CD4-positive, alpha-beta memory T cell (primary cell): ENCODE measurements at regions not wholly inside any gene's neighbourhood (a gene's known extent, or its start where the extent isn't known, plus 50 kb on each side); places are given as distances from the start of the nearest gene placed in this dataset.

Source experiments
- CTCF ChIA-PET: fragments of 350-600 bp; sonication (Branson Sonifier 250); formaldehyde crosslinking; loops from one replicate; lab custom pipeline; 2021; ENCODE audit warnings: inconsistent platforms; ENCODE audit not compliant: partially characterized antibody; lab: Charles Lee
- POLR2A ChIA-PET: fragments of 350-600 bp; sonication (Branson Sonifier 250); formaldehyde crosslinking; loops from one replicate; lab custom pipeline; 2021; ENCODE audit not compliant: partially characterized antibody; lab: Charles Lee
- DNase-seq, 5 donors: peaks; one replicate each; pipeline versions ENCODE4 v3.0.0 to v3.0.0-alpha.2; 2020 to 2022; ENCODE audit warnings: mixed read lengths in 1 of 5
- H3K27ac ChIP-seq: one replicate; pipeline ENCODE4 v1.7.0; 2013; ENCODE audit warnings: low read depth, low read length
- H3K27me3 ChIP-seq: 2 replicates; pipeline ENCODE4 v1.7.0; 2013; ENCODE audit warnings: mild to moderate bottlenecking, low read length, moderate library complexity; ENCODE audit not compliant: insufficient read depth
- H3K36me3 ChIP-seq: 2 replicates; pipeline ENCODE4 v1.7.0; 2013; ENCODE audit warnings: mild to moderate bottlenecking, low read length, moderate library complexity; ENCODE audit not compliant: insufficient read depth
- H3K4me1 ChIP-seq: 2 replicates; pipeline ENCODE4 v1.7.0; 2013; ENCODE audit warnings: mild to moderate bottlenecking, low read length, moderate library complexity; ENCODE audit not compliant: insufficient read depth
- H3K4me3 ChIP-seq, 2 donors: one replicate each; pipeline ENCODE4 v1.7.0; 2013; ENCODE audit warnings: low read length in 2 of 2, mild to moderate bottlenecking in 1 of 2
- H3K9me3 ChIP-seq, 2 donors: one replicate each; pipeline ENCODE4 v1.7.0; 2013; ENCODE audit warnings: low read length in 2 of 2, control low read depth in 1 of 2; ENCODE audit not compliant: control insufficient read depth in 1 of 2
- H3K27ac Mint-ChIP-seq, 7 donors: one replicate each; pipeline ENCODE4 v1.8.0; 2020 to 2021; ENCODE audit warnings: mixed read lengths in 7 of 7, mild to moderate bottlenecking in 6 of 7, inconsistent platforms in 3 of 7, moderate library complexity in 3 of 7
- H3K27me3 Mint-ChIP-seq, 2 donors: one replicate each; pipeline ENCODE4 v1.8.0; 2020 to 2021; ENCODE audit warnings: mixed read lengths in 2 of 2
- H3K36me3 Mint-ChIP-seq, 2 donors: one replicate each; pipeline ENCODE4 v1.8.0; 2020 to 2021; ENCODE audit warnings: mixed read lengths in 2 of 2, inconsistent platforms in 1 of 2, mild to moderate bottlenecking in 1 of 2
- H3K4me1 Mint-ChIP-seq, 4 donors: one replicate each; pipeline ENCODE4 v1.8.0; 2020 to 2021; ENCODE audit warnings: mixed read lengths in 4 of 4, mild to moderate bottlenecking in 1 of 4
- H3K4me3 Mint-ChIP-seq, 8 donors: one replicate each; pipeline ENCODE4 v1.8.0; 2020 to 2021; ENCODE audit warnings: mixed read lengths in 8 of 8, mild to moderate bottlenecking in 7 of 8, moderate library complexity in 6 of 8, inconsistent platforms in 3 of 8
- H3K9me3 Mint-ChIP-seq, 8 donors: one replicate each; pipeline ENCODE4 v1.8.0; 2020 to 2021; ENCODE audit warnings: mixed read lengths in 8 of 8, mild to moderate bottlenecking in 5 of 8, inconsistent platforms in 3 of 8, moderate library complexity in 1 of 8
- intact Hi-C: fragments of 100-400 bp; cut with micrococcal nuclease; formaldehyde crosslinking; loops from one replicate; pipeline ENCODE4 v1.15.1; 2023

- intact Hi-C loops = no loop called here
Measured at GRCh38 chr3:59280113-59280512, 230.3 kb upstream of the CFAP20DC start.

GRCh38 chr3:59277816-59278215 lies 228.0 kb upstream of the CFAP20DC start:
- Histone ChIP-seq H3K36me3 (no peaks in the 10 kb centered on the region), H3K27ac (no peak overlapping the region), H3K9me3 (no peaks in the 10 kb centered on the region), H3K4me1 (no peaks in the 10 kb centered on the region), H3K27me3 (no peaks in the 10 kb centered on the region), H3K4me3 (no peak overlapping the region)
- ChIA-PET POLR2A (no interaction called here), CTCF (no interaction called here)
- Mint-ChIP-seq H3K4me1 (no peaks in the 10 kb centered on the region), H3K27ac (no peak overlapping the region), H3K27me3 (no peaks in the 10 kb centered on the region), H3K9me3 (no peaks in the 10 kb centered on the region), H3K36me3 (no peaks in the 10 kb centered on the region), H3K4me3 (no peak overlapping the region)
- intact Hi-C loops = no loop called here
- no peak for DNase-seq

More at GRCh38 chr3:59280113-59280512, 230.3 kb upstream of the CFAP20DC start:
- no peaks in the 10 kb centered on the region for H3K27me3 ChIP-seq
- no peaks in the 10 kb centered on the region for H3K36me3 ChIP-seq
- CTCF ChIA-PET = no interaction called here
- no peaks in the 10 kb centered on the region for H3K9me3 ChIP-seq
- no peak overlapping the region for H3K4me3 ChIP-seq
- Mint-ChIP-seq H3K36me3 (no peaks in the 10 kb centered on the region), H3K27me3 (no peaks in the 10 kb centered on the region), H3K9me3 (no peaks in the 10 kb centered on the region), H3K27ac (no peak overlapping the region), H3K4me1 (no peaks in the 10 kb centered on the region), H3K4me3 (no peak overlapping the region)
- no peaks in the 10 kb centered on the region for H3K4me1 ChIP-seq
- H3K27ac ChIP-seq = no peak overlapping the region
- POLR2A ChIA-PET = no interaction called here
- DNase-seq = no peak

- Mint-ChIP-seq H3K36me3 (no peaks in the 10 kb centered on the region), H3K27me3 (no peaks in the 10 kb centered on the region), H3K9me3 (no peaks in the 10 kb centered on the region), H3K27ac (no peak overlapping the region), H3K4me3 (no peak overlapping the region), H3K4me1 (no peaks in the 10 kb centered on the region)
- Histone ChIP-seq H3K27me3 (no peaks in the 10 kb centered on the region), H3K4me3 (no peak overlapping the region), H3K4me1 (no peaks in the 10 kb centered on the region), H3K36me3 (no peaks in the 10 kb centered on the region), H3K9me3 (no peaks in the 10 kb centered on the region), H3K27ac (no peak overlapping the region)
- ChIA-PET POLR2A (no interaction called here), CTCF (no interaction called here)
- intact Hi-C loops = no loop called here
- DNase-seq = no peak
Measured at GRCh38 chr3:59277201-59277600, 227.4 kb upstream of the CFAP20DC start.

- no peaks in the 10 kb centered on the region for H3K27me3 ChIP-seq
- CTCF ChIA-PET = no interaction called here
- H3K36me3 ChIP-seq = no peaks in the 10 kb centered on the region
- H3K27me3 Mint-ChIP-seq = no peaks in the 10 kb centered on the region
- H3K36me3 Mint-ChIP-seq = no peaks in the 10 kb centered on the region
- no peaks in the 10 kb centered on the region for H3K4me1 ChIP-seq
- H3K9me3 ChIP-seq = no peaks in the 10 kb centered on the region
- H3K9me3 Mint-ChIP-seq = no peaks in the 10 kb centered on the region
- H3K4me3 Mint-ChIP-seq = no peak overlapping the region
- no peak overlapping the region for H3K4me3 ChIP-seq
- no peaks in the 10 kb centered on the region for H3K4me1 Mint-ChIP-seq
- H3K27ac ChIP-seq = no peak overlapping the region
- POLR2A ChIA-PET = no interaction called here
- no peak overlapping the region for H3K27ac Mint-ChIP-seq
- no peak for DNase-seq
- intact Hi-C loops = no loop called here
Measured at GRCh38 chr3:59273976-59274375, 224.2 kb upstream of the CFAP20DC start.

- Histone ChIP-seq H3K27me3 (no peaks in the 10 kb centered on the region), H3K4me3 (no peak overlapping the region), H3K36me3 (no peaks in the 10 kb centered on the region), H3K4me1 (no peaks in the 10 kb centered on the region), H3K27ac (no peak overlapping the region), H3K9me3 (no peaks in the 10 kb centered on the region)
- no peak overlapping the region for H3K27ac Mint-ChIP-seq
- H3K36me3 Mint-ChIP-seq = no peaks in the 10 kb centered on the region
- intact Hi-C loops = no loop called here
- CTCF ChIA-PET = no interaction called here
- POLR2A ChIA-PET = no interaction called here
- no peak for DNase-seq
- H3K27me3 Mint-ChIP-seq = no peaks in the 10 kb centered on the region
- no peaks in the 10 kb centered on the region for H3K9me3 Mint-ChIP-seq
- H3K4me3 Mint-ChIP-seq = no peak overlapping the region
- H3K4me1 Mint-ChIP-seq = no peaks in the 10 kb centered on the region
Measured at GRCh38 chr3:59271971-59272370, 222.1 kb upstream of the CFAP20DC start.

- no peak overlapping the region for H3K27ac ChIP-seq
- H3K4me3 ChIP-seq = no peak overlapping the region
- Mint-ChIP-seq H3K27me3 (no peaks in the 10 kb centered on the region), H3K9me3 (no peaks in the 10 kb centered on the region), H3K4me3 (no peak overlapping the region), H3K36me3 (no peaks in the 10 kb centered on the region), H3K4me1 (no peaks in the 10 kb centered on the region), H3K27ac (no peak overlapping the region)
- no peak for DNase-seq
- H3K9me3 ChIP-seq = no peaks in the 10 kb centered on the region
- ChIA-PET CTCF (no interaction called here), POLR2A (no interaction called here)
- no peaks in the 10 kb centered on the region for H3K36me3 ChIP-seq
- H3K4me1 ChIP-seq = no peaks in the 10 kb centered on the region
- intact Hi-C loops = no loop called here
- no peaks in the 10 kb centered on the region for H3K27me3 ChIP-seq
Measured at GRCh38 chr3:59270921-59271320, 221.1 kb upstream of the CFAP20DC start.

GRCh38 chr3:59270209-59270608 lies 220.4 kb upstream of the CFAP20DC start:
- POLR2A ChIA-PET = no interaction called here

GRCh38 chr3:59268170-59268569 lies 218.3 kb upstream of the CFAP20DC start:
- DNase-seq = no peak
- Histone ChIP-seq H3K27me3 (no peaks in the 10 kb centered on the region), H3K27ac (no peak overlapping the region), H3K4me3 (no peak overlapping the region), H3K36me3 (no peaks in the 10 kb centered on the region), H3K4me1 (no peaks in the 10 kb centered on the region), H3K9me3 (no peaks in the 10 kb centered on the region)
- Mint-ChIP-seq H3K36me3 (peaks cover 0 to 5% of the 10 kb centered on the region in 2 donors), H3K9me3 (peaks cover 0 to 13% (median 6%) of the 10 kb centered on the region in 8 donors), H3K4me3 (no peak overlapping the region), H3K27me3 (no peaks in the 10 kb centered on the region), H3K4me1 (no peaks in the 10 kb centered on the region), H3K27ac (no peak overlapping the region)
- intact Hi-C loops = no loop called here
- ChIA-PET CTCF (no interaction called here), POLR2A (no interaction called here)

More at GRCh38 chr3:59270209-59270608, 220.4 kb upstream of the CFAP20DC start:
- intact Hi-C loops = no loop called here
- Histone ChIP-seq H3K27ac (no peak overlapping the region), H3K4me3 (no peak overlapping the region), H3K36me3 (no peaks in the 10 kb centered on the region), H3K4me1 (no peaks in the 10 kb centered on the region), H3K9me3 (no peaks in the 10 kb centered on the region), H3K27me3 (no peaks in the 10 kb centered on the region)
- CTCF ChIA-PET = no interaction called here
- H3K4me3 Mint-ChIP-seq = no peak overlapping the region
- H3K27ac Mint-ChIP-seq = no peak overlapping the region
- no peaks in the 10 kb centered on the region for H3K4me1 Mint-ChIP-seq
- no peaks in the 10 kb centered on the region for H3K9me3 Mint-ChIP-seq
- DNase-seq = no peak
- H3K27me3 Mint-ChIP-seq = no peaks in the 10 kb centered on the region
- no peaks in the 10 kb centered on the region for H3K36me3 Mint-ChIP-seq
